Gastrocnemius medialis (tissue), 4 donors: ENCODE measurements at regions not wholly inside any gene's neighbourhood (a gene's known extent, or its start where the extent isn't known, plus 50 kb on each side); places are given as distances from the start of the nearest gene placed in this dataset.

Experiments used
- ATAC-seq, 2 donors: fragments of 150-250 bp; one replicate each; pipeline ENCODE4 v1.9.1; 2016
- DNase-seq, 2 donors: peaks; one replicate each; pipeline ENCODE4 v3.0.0-alpha.2; 2019
- H3K27ac ChIP-seq, 4 donors: fragments of 200-600 bp; sonication (generic); 1 replicate in 1 of 4; 2 replicates in 3 of 4; pipeline ENCODE4 v1.5.1; 2016 to 2018; ENCODE audit warnings: mild to moderate bottlenecking in 2 of 4, moderate library complexity in 1 of 4
- H3K27me3 ChIP-seq, 3 donors: fragments of 200-600 bp; sonication (generic) in 2 of 3; 1 replicate in 1 of 3; 2 replicates in 2 of 3; pipeline versions ENCODE4 v1.5.1 to v1.6.0; 2016 to 2019; ENCODE audit warnings: mild to moderate bottlenecking in 1 of 3, moderate library complexity in 1 of 3
- H3K36me3 ChIP-seq, 2 donors: fragments of 200-600 bp; sonication (generic) in 1 of 2; one replicate each; pipeline ENCODE4 v1.5.1; 2017 to 2018
- H3K4me1 ChIP-seq, 2 donors: fragments of 200-600 bp; sonication (generic) in 1 of 2; one replicate each; pipeline ENCODE4 v1.5.1; 2016 to 2017; ENCODE audit warnings: mild to moderate bottlenecking in 2 of 2
- H3K4me3 ChIP-seq, 4 donors: fragments of 200-600 bp; sonication (generic) in 3 of 4; 1 replicate in 1 of 4; 2 replicates in 3 of 4; pipeline ENCODE4 v1.5.1; 2016 to 2019; ENCODE audit warnings: mild to moderate bottlenecking in 2 of 4
- H3K9me3 ChIP-seq, 3 donors: fragments of 200-600 bp; sonication (generic) in 2 of 3; 1 replicate in 1 of 3; 2 replicates in 2 of 3; pipeline ENCODE4 v1.5.1; 2016 to 2019
- CTCF ChIP-seq, 5 experiments: fragments of 450-650 bp in 3 of 5; fragments of 200-600 bp in 2 of 5; sonication (generic) in 2 of 5; IDR thresholded peaks in 4 of 5; conservative IDR thresholded peaks in 1 of 5; 1 replicate in 4 of 5; 2 replicates in 1 of 5; pipeline ENCODE4 v1.5.1; 2016 to 2019; ENCODE audit warnings: antibody characterized with exemption in 5 of 5, mild to moderate bottlenecking in 3 of 5, moderate library complexity in 3 of 5
- POLR2A ChIP-seq, 2 donors: fragments of 450-650 bp; IDR thresholded peaks; one replicate each; pipeline ENCODE4 v1.6.1; 2017; ENCODE audit warnings: antibody characterized with exemption in 2 of 2, mild to moderate bottlenecking in 2 of 2, moderate library complexity in 2 of 2
- in situ Hi-C, 4 donors: fragments of 200-750 bp; cut with MboI; loops; one replicate each; pipeline versions ENCODE4 v1.15.0 to v1.8.0; 2017; ENCODE audit warnings: low sequenced_read_pairs in 4 of 4
- intact Hi-C: fragments of 100-400 bp; cut with DNase I; formaldehyde crosslinking; loops from one replicate; pipeline ENCODE4 v1.15.1; 2023; ENCODE audit warnings: low total_unique reads

DNA sequence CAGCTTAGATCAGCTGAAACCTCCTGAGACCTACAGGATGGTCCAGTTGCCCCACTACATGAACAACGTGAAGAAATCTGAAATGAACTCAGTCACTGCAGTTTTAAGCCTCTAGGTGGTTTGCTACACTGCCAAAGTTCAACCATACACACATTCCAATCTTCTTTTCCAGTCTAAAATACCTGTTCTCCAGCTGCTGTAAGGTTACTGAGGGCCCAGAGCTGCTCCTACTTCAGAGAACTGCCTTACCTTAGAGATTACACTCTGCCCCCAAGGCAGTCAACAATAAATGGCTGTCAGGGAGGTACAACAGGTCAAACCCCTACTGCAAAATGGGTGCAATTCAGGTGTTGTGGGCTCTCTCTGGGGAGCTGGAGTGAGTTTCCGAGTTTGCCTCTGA, 154.1 kb upstream of the MIR17HG start:
- intact Hi-C loops = no loop called here
- no peak for DNase-seq
- ATAC-seq = no peak
- Histone ChIP-seq H3K27me3 (no peaks in the 10 kb centered on the region), H3K4me3 (no peak overlapping the region), H3K27ac (no peak overlapping the region), H3K36me3 (no peaks in the 10 kb centered on the region), H3K4me1 (no peaks in the 10 kb centered on the region), H3K9me3 (no peaks in the 10 kb centered on the region)
- in situ Hi-C loops = no loop called here
- no peak for TF ChIP-seq POLR2A (IDR thresholded peaks at IDR 0.05)
- no peak for TF ChIP-seq CTCF (IDR thresholded peaks at IDR 0.05 in 4 of 5, conservative IDR thresholded peaks at IDR 0.05 in 1 of 5)

DNA sequence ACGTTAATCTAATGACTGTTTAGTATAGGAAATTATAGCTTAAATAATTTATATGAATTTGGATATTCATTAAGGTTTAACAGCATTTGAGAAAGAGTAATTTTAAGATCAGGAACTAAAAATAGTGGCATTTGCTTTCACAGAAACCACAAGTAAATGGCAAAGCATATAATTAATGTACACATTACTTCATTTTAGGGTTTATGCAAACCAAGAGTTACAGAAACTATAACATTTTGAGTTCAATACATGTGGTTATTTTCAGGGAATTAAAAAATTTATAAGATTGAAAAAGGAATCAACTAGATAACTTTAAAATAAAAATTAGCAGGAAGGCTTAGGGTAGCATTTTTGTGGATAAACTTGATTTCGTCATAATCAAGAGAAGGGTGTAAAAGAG, 151.7 kb upstream of the MIR17HG start:
- DNase-seq = no peak
- Histone ChIP-seq H3K27me3 (no peaks in the 10 kb centered on the region), H3K4me3 (no peak overlapping the region), H3K9me3 (no peaks in the 10 kb centered on the region), H3K4me1 (no peaks in the 10 kb centered on the region), H3K27ac (no peak overlapping the region), H3K36me3 (no peaks in the 10 kb centered on the region)
- TF ChIP-seq CTCF (IDR thresholded peaks at IDR 0.05 in 4 of 5, conservative IDR thresholded peaks at IDR 0.05 in 1 of 5) (no peak), POLR2A (IDR thresholded peaks at IDR 0.05) (no peak)
- in situ Hi-C loops = no loop called here
- ATAC-seq = no peak
- intact Hi-C loops = no loop called here

DNA sequence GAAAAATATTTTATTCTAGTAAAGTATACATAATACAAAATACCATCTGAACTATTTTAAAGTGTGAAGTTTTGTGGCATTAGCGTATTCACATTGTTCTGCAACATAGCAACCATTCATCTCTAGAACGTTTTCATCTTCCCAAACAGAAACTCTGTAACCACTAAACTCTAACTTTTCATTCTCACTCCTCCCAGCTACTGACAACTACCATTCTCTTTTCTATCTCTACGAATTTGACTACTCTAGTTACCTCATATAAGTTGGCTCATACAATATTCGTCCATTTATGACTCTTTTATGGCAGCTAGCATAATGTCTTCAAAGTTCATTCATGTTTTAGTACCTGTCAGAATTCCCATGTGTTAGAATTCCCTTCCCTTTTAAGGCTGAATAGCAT, 150.5 kb upstream of the MIR17HG start:
- in situ Hi-C loops = no loop called here
- no peak for TF ChIP-seq CTCF (IDR thresholded peaks at IDR 0.05 in 4 of 5, conservative IDR thresholded peaks at IDR 0.05 in 1 of 5)
- intact Hi-C loops = no loop called here
- Histone ChIP-seq H3K27ac (no peak overlapping the region), H3K9me3 (no peaks in the 10 kb centered on the region), H3K4me3 (no peak overlapping the region), H3K36me3 (no peaks in the 10 kb centered on the region), H3K27me3 (no peaks in the 10 kb centered on the region), H3K4me1 (no peaks in the 10 kb centered on the region)
- ATAC-seq = no peak
- DNase-seq = no peak

GRCh38 chr13:91199866-91200265, 147.6 kb upstream of the MIR17HG start:
- intact Hi-C loops = no loop called here

More at GRCh38 chr13:91199866-91200265, 147.6 kb upstream of the MIR17HG start:
- Histone ChIP-seq H3K27ac (no peak overlapping the region), H3K36me3 (no peaks in the 10 kb centered on the region), H3K4me3 (no peak overlapping the region), H3K9me3 (no peaks in the 10 kb centered on the region), H3K27me3 (no peaks in the 10 kb centered on the region), H3K4me1 (no peaks in the 10 kb centered on the region)
- DNase-seq (no peak), ATAC-seq (no peak)
- in situ Hi-C loops = no loop called here
- TF ChIP-seq CTCF (IDR thresholded peaks at IDR 0.05 in 4 of 5, conservative IDR thresholded peaks at IDR 0.05 in 1 of 5) (no peak), POLR2A (IDR thresholded peaks at IDR 0.05) (no peak)
